Testis (tissue), 2 donors: ENCODE measurements at regions not wholly inside any gene's neighbourhood (a gene's known extent, or its start where the extent isn't known, plus 50 kb on each side); places are given as distances from the start of the nearest gene placed in this dataset.

Source experiments
- CTCF ChIP-seq, 3 experiments: fragments of 450-650 bp in 2 of 3; fragments of 200-600 bp in 1 of 3; sonication (generic) in 1 of 3; IDR thresholded peaks; one replicate each; pipeline ENCODE4 v1.5.1; 2016 to 2019; ENCODE audit warnings: antibody characterized with exemption in 3 of 3, mild to moderate bottlenecking in 2 of 3, moderate library complexity in 1 of 3
- POLR2A ChIP-seq: fragments of 450-650 bp; IDR thresholded peaks from one replicate; pipeline ENCODE4 v1.6.1; 2017; ENCODE audit warnings: antibody characterized with exemption, mild to moderate bottlenecking, moderate library complexity

GRCh38 chr1:95449516-95449915 is 215.5 kb downstream of the RWDD3 start:
- TF ChIP-seq CTCF (IDR thresholded peaks at IDR 0.05) (no peak), POLR2A (no peak)
